Lower leg skin (tissue), 4 donors: ENCODE measurements at regions not wholly inside any gene's neighbourhood (a gene's known extent, or its start where the extent isn't known, plus 50 kb on each side); places are given as distances from the start of the nearest gene placed in this dataset.

Source experiments
- DNase-seq, 2 donors: peaks; one replicate each; pipeline ENCODE4 v3.0.0-alpha.2; 2019; ENCODE audit warnings: low spot score in 2 of 2
- H3K4me3 ChIP-seq: fragments of 200-600 bp; sonication (generic); 2 replicates; pipeline ENCODE4 v1.5.1; 2017; ENCODE audit warnings: mild to moderate bottlenecking, low read depth; ENCODE audit not compliant: poor library complexity, severe bottlenecking
- CTCF ChIP-seq, 3 donors: fragments of 450-650 bp; IDR thresholded peaks; one replicate each; pipeline ENCODE4 v1.5.1; 2016; ENCODE audit warnings: antibody characterized with exemption in 3 of 3, mild to moderate bottlenecking in 3 of 3, moderate library complexity in 2 of 3
- POLR2A ChIP-seq, 2 donors: fragments of 450-650 bp; IDR thresholded peaks; one replicate each; pipeline ENCODE4 v1.6.1; 2016 to 2017; ENCODE audit warnings: antibody characterized with exemption in 2 of 2, mild to moderate bottlenecking in 1 of 2, moderate library complexity in 1 of 2
- WGBS, 2 donors: methylation state at CpG; one replicate each; pipeline ENCODE4 v1.1.5; 2018; 5-methylcytosine and 5-hydroxymethylcytosine counted together
- intact Hi-C: fragments of 100-400 bp; cut with DNase I; formaldehyde crosslinking; loops from one replicate; pipeline ENCODE4 v1.15.0; 2023; ENCODE audit warnings: low total_unique reads

GRCh38 chr3:83633758-83634157, 1325.0 kb upstream of the CADM2 start:
- H3K4me3 ChIP-seq, result no peak overlapping the region
- TF ChIP-seq CTCF (IDR thresholded peaks at IDR 0.05) (no peak), POLR2A (IDR thresholded peaks at IDR 0.05) (no peak)
- no peak for DNase-seq
- intact Hi-C loops, result no loop called here
- WGBS, 2 donors, result 82 to 86% methylated on average over 10 of the region's 10 CpGs

- no peak overlapping the region for H3K4me3 ChIP-seq
- intact Hi-C loops, result no loop called here
- 91 to 99% methylated on average over 8 of the region's 8 CpGs for WGBS, 2 donors
- DNase-seq, result no peak
- TF ChIP-seq CTCF (IDR thresholded peaks at IDR 0.05) (no peak), POLR2A (IDR thresholded peaks at IDR 0.05) (no peak)
These were observed 1309.1 kb upstream of the CADM2 start for GRCh38 chr3:83649692-83650091.

GRCh38 chr3:83655083-83655482, 1303.7 kb upstream of the CADM2 start:
- TF ChIP-seq POLR2A (IDR thresholded peaks at IDR 0.05) (no peak), CTCF (IDR thresholded peaks at IDR 0.05) (no peak)
- H3K4me3 ChIP-seq, result no peak overlapping the region
- 56 to 64% methylated on average over 1 of the region's 1 CpG for WGBS, 2 donors
- intact Hi-C loops, result no loop called here
- DNase-seq, result no peak

GRCh38 chr3:83662381-83662960, 1296.3 kb upstream of the CADM2 start:
- H3K4me3 ChIP-seq, result no peak overlapping the region
- WGBS, 2 donors, result 74 to 75% methylated on average over 4 of the region's 4 CpGs
- intact Hi-C loops, result no loop called here
- TF ChIP-seq CTCF (IDR thresholded peaks at IDR 0.05) (no peak), POLR2A (IDR thresholded peaks at IDR 0.05) (no peak)
- DNase-seq, result no peak

- no peak overlapping the region for H3K4me3 ChIP-seq
- DNase-seq, result no peak
- intact Hi-C loops, result no loop called here
- TF ChIP-seq POLR2A (IDR thresholded peaks at IDR 0.05) (no peak), CTCF (IDR thresholded peaks at IDR 0.05) (no peak)
- 89 to 92% methylated on average over 1 of the region's 1 CpG for WGBS, 2 donors
These were observed 1288.4 kb upstream of the CADM2 start for GRCh38 chr3:83670416-83670815.

- WGBS, 2 donors, result 60 to 61% methylated on average over 4 of the region's 4 CpGs
- H3K4me3 ChIP-seq, result no peak overlapping the region
- intact Hi-C loops, result no loop called here
- no peak for TF ChIP-seq CTCF (IDR thresholded peaks at IDR 0.05)
- TF ChIP-seq POLR2A (IDR thresholded peaks at IDR 0.05), result no peak
- DNase-seq, result no peak
These were observed 1274.7 kb upstream of the CADM2 start for GRCh38 chr3:83683937-83684598.
